ENCODE measurements at regions not wholly inside any gene's neighbourhood (a gene's known extent, or its start where the extent isn't known, plus 50 kb on each side); places are given as distances from the start of the nearest gene placed in this dataset.

DNA sequence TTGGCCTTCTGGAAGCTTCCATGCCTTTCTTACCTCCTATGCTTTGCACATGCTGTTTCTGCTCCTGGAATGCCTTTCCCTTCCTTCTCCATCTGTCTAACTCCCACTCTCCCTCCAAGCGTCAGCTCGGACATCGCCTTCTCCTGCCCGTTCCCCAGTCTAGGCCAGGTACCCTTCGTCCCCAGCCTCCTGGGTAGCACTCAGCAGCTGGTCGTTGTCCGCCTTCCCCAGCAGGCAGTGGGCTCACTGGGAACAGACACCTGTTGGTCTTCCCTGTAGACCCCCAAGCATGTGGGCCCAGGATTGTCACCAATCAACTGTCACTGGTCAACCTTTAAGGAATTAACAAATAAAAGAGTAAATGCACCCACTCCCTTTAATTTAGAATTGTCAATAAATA lies 202.2 kb downstream of the RGS3 start:
- Histone ChIP-seq H3K27me3 (ENCODE audit: low read depth) (no peaks in the 10 kb centered on the region), H3K27ac (no peak overlapping the region), H3K4me3 (no peak overlapping the region), H3K4me1 (no peaks in the 10 kb centered on the region), H3K9me3 (no peaks in the 10 kb centered on the region), H3K36me3 (no peaks in the 10 kb centered on the region)
- intact Hi-C loops (cut with DNase I) = no loop called here
- TF ChIP-seq, protein P1, sequence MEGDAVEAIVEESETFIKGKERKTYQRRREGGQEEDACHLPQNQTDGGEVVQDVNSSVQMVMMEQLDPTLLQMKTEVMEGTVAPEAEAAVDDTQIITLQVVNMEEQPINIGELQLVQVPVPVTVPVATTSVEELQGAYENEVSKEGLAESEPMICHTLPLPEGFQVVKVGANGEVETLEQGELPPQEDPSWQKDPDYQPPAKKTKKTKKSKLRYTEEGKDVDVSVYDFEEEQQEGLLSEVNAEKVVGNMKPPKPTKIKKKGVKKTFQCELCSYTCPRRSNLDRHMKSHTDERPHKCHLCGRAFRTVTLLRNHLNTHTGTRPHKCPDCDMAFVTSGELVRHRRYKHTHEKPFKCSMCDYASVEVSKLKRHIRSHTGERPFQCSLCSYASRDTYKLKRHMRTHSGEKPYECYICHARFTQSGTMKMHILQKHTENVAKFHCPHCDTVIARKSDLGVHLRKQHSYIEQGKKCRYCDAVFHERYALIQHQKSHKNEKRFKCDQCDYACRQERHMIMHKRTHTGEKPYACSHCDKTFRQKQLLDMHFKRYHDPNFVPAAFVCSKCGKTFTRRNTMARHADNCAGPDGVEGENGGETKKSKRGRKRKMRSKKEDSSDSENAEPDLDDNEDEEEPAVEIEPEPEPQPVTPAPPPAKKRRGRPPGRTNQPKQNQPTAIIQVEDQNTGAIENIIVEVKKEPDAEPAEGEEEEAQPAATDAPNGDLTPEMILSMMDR (IDR thresholded peaks at IDR 0.05) = no peak
- DNase-seq (no peak), ATAC-seq (no peak)

DNA sequence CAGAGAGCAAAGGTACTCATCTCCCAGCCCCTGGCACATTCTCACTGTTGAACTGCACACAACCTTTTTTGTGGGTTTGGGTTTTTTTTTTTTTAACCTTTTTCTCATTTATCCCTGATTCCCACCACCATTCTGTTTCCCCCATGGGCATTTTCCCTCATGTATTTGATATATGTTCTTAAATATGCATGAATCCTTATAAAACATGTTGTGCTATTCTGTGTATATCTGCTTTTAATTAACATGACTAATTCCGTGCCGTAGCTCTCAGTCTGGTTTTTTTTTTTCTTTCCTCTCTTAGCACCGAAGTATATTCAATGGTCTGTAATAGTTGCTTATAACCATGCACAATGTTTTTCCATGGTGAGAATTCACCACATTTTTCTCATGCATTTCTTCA lies 204.5 kb downstream of the RGS3 start:
- no peaks in the 10 kb centered on the region for H3K36me3 ChIP-seq
- intact Hi-C loops (cut with DNase I) = no loop called here
- no peaks in the 10 kb centered on the region for H3K4me1 ChIP-seq
- H3K27me3 ChIP-seq (ENCODE audit: low read depth) = peaks cover under 1% of the 10 kb centered on the region
- no peak for DNase-seq
- no peaks in the 10 kb centered on the region for H3K9me3 ChIP-seq
- no peak for ATAC-seq
- no peak overlapping the region for H3K27ac ChIP-seq
- H3K4me3 ChIP-seq = no peak overlapping the region
- TF ChIP-seq, protein P1 (IDR thresholded peaks at IDR 0.05) = no peak

DNA sequence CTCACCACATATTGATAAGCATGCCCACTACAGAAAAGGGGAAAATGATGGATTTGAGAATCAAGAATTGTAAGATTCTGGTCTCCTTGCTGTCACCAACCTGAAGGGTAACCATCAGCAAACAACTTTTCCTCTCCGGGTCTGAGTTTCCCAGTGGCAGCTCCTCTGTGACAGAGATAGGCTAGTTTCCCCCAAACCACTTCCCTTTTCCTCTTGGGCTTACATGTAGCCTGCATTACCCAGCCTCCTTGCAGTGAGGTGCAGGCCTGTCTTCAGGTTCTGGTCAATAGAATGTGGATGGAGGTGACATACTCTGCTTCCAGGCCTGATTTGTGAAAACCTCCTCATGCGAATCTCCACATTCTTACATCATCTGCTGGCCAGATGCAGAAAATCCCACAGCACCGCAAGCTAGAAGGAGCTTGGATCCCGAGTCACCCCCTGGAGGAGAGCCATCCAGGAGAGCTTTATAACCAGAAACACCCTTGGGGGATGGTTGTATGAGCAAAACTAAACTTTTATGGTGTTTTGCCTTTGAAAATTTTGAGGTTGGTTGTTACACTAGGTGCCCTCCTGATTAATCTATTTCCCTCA lies 206.1 kb downstream of the RGS3 start:
- TF ChIP-seq, protein P1 (IDR thresholded peaks at IDR 0.05) = no peak
- H3K27ac ChIP-seq = no peak overlapping the region
- peaks cover 5% of the 10 kb centered on the region for H3K27me3 ChIP-seq (ENCODE audit: low read depth)
- DNase-seq (no peak), ATAC-seq (no peak)
- H3K4me1 ChIP-seq = no peaks in the 10 kb centered on the region
- no peaks in the 10 kb centered on the region for H3K9me3 ChIP-seq
- intact Hi-C loops (cut with DNase I) = no loop called here
- H3K36me3 ChIP-seq = no peaks in the 10 kb centered on the region
- no peak overlapping the region for H3K4me3 ChIP-seq

DNA sequence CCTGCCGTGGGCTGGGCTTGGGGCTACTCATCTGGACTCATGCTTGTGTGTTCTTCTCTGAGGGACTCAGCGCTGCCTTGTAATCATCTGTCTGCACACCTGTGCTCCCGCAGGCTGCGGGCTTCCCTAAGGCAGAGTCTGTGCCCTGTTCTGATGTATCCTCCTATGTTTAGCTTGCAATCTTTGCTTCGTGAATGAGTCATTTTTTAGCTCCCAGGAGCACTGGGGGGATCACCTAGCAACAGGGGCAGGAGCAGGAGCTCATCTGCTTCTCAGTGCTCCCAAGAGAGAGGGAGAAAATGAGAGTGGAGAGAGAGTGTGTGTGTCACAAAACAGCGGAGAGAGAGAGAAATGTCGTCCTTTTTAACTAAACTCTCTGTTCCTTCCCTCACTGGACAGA lies 202.4 kb upstream of the ZNF618 start:
- no peak for ATAC-seq
- H3K9me3 ChIP-seq = no peaks in the 10 kb centered on the region
- no peaks in the 10 kb centered on the region for H3K4me1 ChIP-seq
- no peaks in the 10 kb centered on the region for H3K36me3 ChIP-seq
- H3K27me3 ChIP-seq (ENCODE audit: low read depth) = peaks cover 10% of the 10 kb centered on the region
- no peak overlapping the region for H3K27ac ChIP-seq
- no peak for DNase-seq
- intact Hi-C loops (cut with DNase I) = no loop called here
- H3K4me3 ChIP-seq = no peak overlapping the region
- TF ChIP-seq, protein P1 (IDR thresholded peaks at IDR 0.05) = no peak

DNA sequence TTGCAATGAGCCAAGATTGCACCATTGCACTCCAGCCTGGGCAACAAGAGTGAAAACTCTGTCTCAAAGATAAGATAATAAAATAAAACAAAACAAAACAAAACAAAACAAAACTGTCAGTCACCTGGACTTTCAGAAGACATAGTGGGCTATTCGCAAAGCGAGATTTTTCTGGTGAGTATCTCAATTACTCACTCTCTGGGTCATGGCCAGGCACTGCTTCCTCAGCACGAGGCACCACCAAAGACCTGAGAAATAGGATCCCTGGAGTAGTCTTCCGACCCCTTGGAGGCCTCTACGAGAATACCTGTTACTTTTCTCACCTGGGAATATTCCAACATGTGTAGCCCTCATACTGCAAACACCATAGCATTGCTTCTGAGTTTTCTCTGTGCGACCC lies 201.7 kb upstream of the ZNF618 start:
- Histone ChIP-seq H3K9me3 (no peaks in the 10 kb centered on the region), H3K4me3 (no peak overlapping the region), H3K27me3 (ENCODE audit: low read depth) (peaks cover 10% of the 10 kb centered on the region), H3K27ac (peak overlapping the region; percentile 1), H3K36me3 (no peaks in the 10 kb centered on the region), H3K4me1 (no peaks in the 10 kb centered on the region)
- TF ChIP-seq, protein P1 (IDR thresholded peaks at IDR 0.05) = no peak
- no peak for DNase-seq
- intact Hi-C loops (cut with DNase I) = no loop called here
- no peak for ATAC-seq

Measured in lower lobe of right lung (tissue), 2 donors.